H1 (cell line): ENCODE measurements at regions not wholly inside any gene's neighbourhood (a gene's known extent, or its start where the extent isn't known, plus 50 kb on each side); places are given as distances from the start of the nearest gene placed in this dataset.

Experiments used
- CTCF ChIA-PET: fragments of 300-600 bp; sonication (Branson Sonifier 250); formaldehyde crosslinking; loops from one replicate; lab custom pipeline; 2021; ENCODE audit not compliant: partially characterized antibody; lab: Charles Lee
- POLR2A ChIA-PET: fragments of 300-600 bp; sonication (Branson Sonifier 250); formaldehyde crosslinking; loops from one replicate; lab custom pipeline; 2021; ENCODE audit warnings: inconsistent platforms; ENCODE audit not compliant: partially characterized antibody; lab: Charles Lee
- DNase-seq, 2 experiments: peaks; one replicate each; pipeline versions ENCODE4 v3.0.0 to v3.0.0-alpha.2; 2010 to 2022; ENCODE audit warnings: low spot score in 2 of 2, low read depth in 1 of 2, mixed read lengths in 1 of 2
- FAIRE-seq: peaks from 2 replicates; lab custom pipeline; 2011; peaks lifted over from hg19 to GRCh38; lab: Jason Lieb, UNC
- H2AFZ ChIP-seq: 2 replicates; pipeline ENCODE4 v1.8.1; 2012; ENCODE audit warnings: low read length, inconsistent platforms
- H2AK5ac ChIP-seq: 2 replicates; pipeline ENCODE4 v1.6.1; 2013; ENCODE audit warnings: low read depth, low read length
- H2BK120ac ChIP-seq: replicated peaks from 2 replicates; pipeline ENCODE3; 2013; ENCODE audit warnings: low read depth, low read length, inconsistent platforms
- H2BK12ac ChIP-seq: 2 replicates; pipeline ENCODE4 v1.6.1; 2013; ENCODE audit warnings: low read depth, low read length
- H2BK15ac ChIP-seq: 2 replicates; pipeline ENCODE4 v1.6.1; 2013; ENCODE audit warnings: low read length
- H2BK20ac ChIP-seq: 2 replicates; pipeline ENCODE4 v1.6.1; 2013; ENCODE audit warnings: low read length
- H2BK5ac ChIP-seq: 2 replicates; pipeline ENCODE4 v1.6.1; 2013; ENCODE audit warnings: low read depth, low read length
- H3K14ac ChIP-seq: 2 replicates; pipeline ENCODE4 v1.6.1; 2013; ENCODE audit warnings: inconsistent platforms; ENCODE audit not compliant: insufficient read length
- H3K18ac ChIP-seq: 2 replicates; pipeline ENCODE4 v1.6.1; 2013; ENCODE audit warnings: low read length; ENCODE audit errors: extremely low read depth
- H3K23ac ChIP-seq: 2 replicates; pipeline ENCODE4 v1.6.1; 2013; ENCODE audit warnings: inconsistent platforms; ENCODE audit not compliant: insufficient read length
- H3K23me2 ChIP-seq: 2 replicates; pipeline ENCODE4 v1.6.1; 2013; ENCODE audit warnings: low read depth, low read length
- H3K27ac ChIP-seq: 2 replicates; pipeline ENCODE4 v1.6.1; 2011; ENCODE audit warnings: low read depth, low read length, inconsistent platforms
- H3K27me3 ChIP-seq, 4 experiments: replicated peaks in 1 of 4; 1 replicate in 1 of 4; 2 replicates in 3 of 4; pipeline versions ENCODE4 v1.6.1 to v1.8.1; 2011 to 2013; ENCODE audit warnings: low read length in 3 of 4, mild to moderate bottlenecking in 3 of 4, inconsistent platforms in 2 of 4, mixed read lengths in 2 of 4, moderate library complexity in 1 of 4; ENCODE audit not compliant: control insufficient read depth in 3 of 4, insufficient read depth in 3 of 4; ENCODE audit errors: extremely low read depth in 1 of 4
- H3K36me3 ChIP-seq, 4 experiments: 2 replicates each; pipeline versions ENCODE4 v1.6.1 to v1.8.1; 2011 to 2013; ENCODE audit warnings: mild to moderate bottlenecking in 4 of 4, low read length in 3 of 4, moderate library complexity in 2 of 4, control low read depth in 1 of 4, inconsistent platforms in 1 of 4; ENCODE audit not compliant: insufficient read depth in 4 of 4, control insufficient read depth in 2 of 4
- H3K4ac ChIP-seq: replicated peaks from 2 replicates; pipeline ENCODE3; 2013; ENCODE audit warnings: low read length, low read depth, mixed read lengths, inconsistent platforms; ENCODE audit not compliant: insufficient read length
- H3K4me1 ChIP-seq, 4 experiments: replicated peaks in 1 of 4; 1 replicate in 1 of 4; 2 replicates in 3 of 4; pipeline versions ENCODE4 v1.6.1 to v1.8.1; 2011 to 2013; ENCODE audit warnings: low read length in 3 of 4, inconsistent platforms in 2 of 4, mixed read lengths in 1 of 4; ENCODE audit not compliant: insufficient read depth in 4 of 4, control insufficient read depth in 3 of 4
- H3K4me2 ChIP-seq, 2 experiments: 2 replicates each; pipeline versions ENCODE4 v1.6.1 to v1.8.1; 2011 to 2013; ENCODE audit warnings: low read depth in 2 of 2, low read length in 2 of 2, control low read depth in 1 of 2, inconsistent platforms in 1 of 2, mild to moderate bottlenecking in 1 of 2; ENCODE audit not compliant: insufficient read depth in 1 of 2
- H3K4me3 ChIP-seq, 4 experiments: fragments of 200-600, 300-600 bp in 1 of 4; sonication (generic), shearing (Covaris generic), sonication (Bioruptor Twin) in 1 of 4; 2 replicates each; pipeline versions ENCODE4 v1.5.1 to v1.8.1; 2011 to 2016; ENCODE audit warnings: low read length in 4 of 4, low read depth in 3 of 4, control low read depth in 2 of 4, inconsistent platforms in 2 of 4, mild to moderate bottlenecking in 2 of 4, mixed read lengths in 1 of 4, moderate library complexity in 1 of 4; ENCODE audit not compliant: insufficient read depth in 2 of 4; ENCODE audit errors: extremely low read depth in 1 of 4
- H3K56ac ChIP-seq: replicated peaks from 2 replicates; pipeline ENCODE3; 2013; ENCODE audit warnings: low read depth, mild to moderate bottlenecking, mixed read lengths, low read length, inconsistent platforms; ENCODE audit not compliant: insufficient read length
- H3K79me1 ChIP-seq: 2 replicates; pipeline ENCODE4 v1.6.1; 2013; ENCODE audit warnings: low read depth, low read length, control low read depth
- H3K79me2 ChIP-seq, 2 experiments: 2 replicates each; pipeline versions ENCODE4 v1.6.1 to v1.8.1; 2012 to 2013; ENCODE audit warnings: low read length in 2 of 2, mild to moderate bottlenecking in 2 of 2, inconsistent platforms in 1 of 2; ENCODE audit not compliant: insufficient read depth in 2 of 2, control insufficient read depth in 1 of 2
- H3K9ac ChIP-seq, 4 experiments: replicated peaks in 1 of 4; 1 replicate in 1 of 4; 2 replicates in 3 of 4; pipeline versions ENCODE4 v1.6.1 to v1.8.1; 2011 to 2013; ENCODE audit warnings: low read depth in 3 of 4, low read length in 3 of 4, control low read depth in 2 of 4, mild to moderate bottlenecking in 2 of 4, moderate library complexity in 2 of 4, inconsistent platforms in 1 of 4; ENCODE audit errors: extremely low read depth in 1 of 4
- H3K9me3 ChIP-seq, 2 experiments: 2 replicates each; pipeline versions ENCODE4 v1.6.1 to v1.8.1; 2012 to 2013; ENCODE audit warnings: mild to moderate bottlenecking in 2 of 2, moderate library complexity in 2 of 2, control low read depth in 1 of 2, inconsistent platforms in 1 of 2, low read depth in 1 of 2, low read length in 1 of 2, mixed read lengths in 1 of 2; ENCODE audit not compliant: insufficient read depth in 2 of 2
- H4K20me1 ChIP-seq, 2 experiments: replicated peaks in 1 of 2; 2 replicates each; pipeline versions ENCODE3 to v1.8.1; 2011 to 2013; ENCODE audit warnings: inconsistent platforms in 2 of 2, low read length in 2 of 2, mild to moderate bottlenecking in 1 of 2; ENCODE audit not compliant: insufficient read depth in 2 of 2, control insufficient read depth in 1 of 2
- H4K5ac ChIP-seq: 2 replicates; pipeline ENCODE4 v1.6.1; 2013; ENCODE audit warnings: low read length, low read depth, mixed read lengths, inconsistent platforms; ENCODE audit not compliant: insufficient read length
- H4K8ac ChIP-seq: 2 replicates; pipeline ENCODE4 v1.8.0; 2013; ENCODE audit warnings: mild to moderate bottlenecking, moderate library complexity, low read length, inconsistent platforms; ENCODE audit not compliant: insufficient read depth; ENCODE audit errors: extremely low read depth
- H4K91ac ChIP-seq: replicated peaks from 2 replicates; pipeline ENCODE3; 2013; ENCODE audit warnings: low read length, mixed read lengths, inconsistent platforms; ENCODE audit not compliant: insufficient read length
- BRCA1 ChIP-seq: IDR thresholded peaks from 2 replicates; pipeline ENCODE4 v1.6.1; 2012; ENCODE audit warnings: low read depth, low read length, improper control_type of control experiment
- CHD2 ChIP-seq: IDR thresholded peaks from 2 replicates; pipeline ENCODE4 v1.6.1; 2012; ENCODE audit warnings: low read length, improper control_type of control experiment
- CREB1 ChIP-seq: IDR thresholded peaks from 2 replicates; pipeline ENCODE4 v1.6.1; 2012; ENCODE audit warnings: inconsistent platforms
- CTBP2 ChIP-seq: IDR thresholded peaks from 2 replicates; pipeline ENCODE4 v1.7.0; 2011; ENCODE audit warnings: borderline replicate concordance, mild to moderate bottlenecking, moderate library complexity, mixed read lengths, low read length; ENCODE audit not compliant: insufficient read depth, insufficient read length
- EP300 ChIP-seq, 2 experiments: IDR thresholded peaks; 1 replicate in 1 of 2; 2 replicates in 1 of 2; pipeline ENCODE4 v1.6.1; 2011 to 2012; ENCODE audit warnings: low read depth in 2 of 2, low read length in 2 of 2, mild to moderate bottlenecking in 2 of 2, borderline replicate concordance in 1 of 2, inconsistent platforms in 1 of 2, moderate library complexity in 1 of 2
- EZH2 ChIP-seq: fragments of 200-600 bp; sonication (generic); IDR thresholded peaks from 2 replicates; pipeline ENCODE4 v1.7.1; 2012; ENCODE audit warnings: low read depth, mild to moderate bottlenecking, moderate library complexity, low read length, inconsistent platforms; ENCODE audit not compliant: severe bottlenecking
- GABPA ChIP-seq: IDR thresholded peaks from 2 replicates; pipeline ENCODE4 v1.6.1; 2011; ENCODE audit warnings: mild to moderate bottlenecking, low read length, moderate library complexity, borderline replicate concordance; ENCODE audit not compliant: insufficient read depth
- KDM4A ChIP-seq: IDR thresholded peaks from one replicate; pipeline ENCODE4 v1.7.1; 2012; ENCODE audit warnings: low read depth, mild to moderate bottlenecking, moderate library complexity, low read length, inconsistent platforms; ENCODE audit not compliant: severe bottlenecking
- MAFK ChIP-seq: IDR thresholded peaks from 2 replicates; pipeline ENCODE4 v1.6.1; 2012; ENCODE audit warnings: low read depth, mild to moderate bottlenecking, improper control_type of control experiment, low read length
- NRF1 ChIP-seq: IDR thresholded peaks from 2 replicates; pipeline ENCODE4 v1.6.1; 2011; ENCODE audit warnings: mild to moderate bottlenecking, low read depth, low read length, improper control_type of control experiment
- POLR2A ChIP-seq, 2 experiments: IDR thresholded peaks; 1 replicate in 1 of 2; 2 replicates in 1 of 2; pipeline ENCODE4 v1.6.1; 2011; ENCODE audit warnings: low read depth in 2 of 2, low read length in 2 of 2, mild to moderate bottlenecking in 2 of 2; ENCODE audit errors: control extremely low read depth in 1 of 2
- POU5F1 ChIP-seq: IDR thresholded peaks from 2 replicates; pipeline ENCODE4 v1.6.1; 2011; ENCODE audit warnings: low read depth, mild to moderate bottlenecking, low read length, moderate library complexity
- RBBP5 ChIP-seq: IDR thresholded peaks from 2 replicates; pipeline ENCODE4 v1.7.1; 2012; ENCODE audit warnings: low read depth, mild to moderate bottlenecking, inconsistent platforms, low read length, moderate library complexity, borderline replicate concordance
- SIX5 ChIP-seq: IDR thresholded peaks from 2 replicates; pipeline ENCODE4 v1.6.1; 2011; ENCODE audit warnings: mild to moderate bottlenecking, low read depth, low read length
- YY1 ChIP-seq: IDR thresholded peaks from 2 replicates; pipeline ENCODE4 v1.6.1; 2011; ENCODE audit warnings: low read depth, mild to moderate bottlenecking, low read length
- TF ChIP-seq, protein P1 (sequence below): IDR thresholded peaks from 2 replicates; pipeline ENCODE4 v1.6.1; 2011; ENCODE audit warnings: low read depth, mild to moderate bottlenecking, low read length; ENCODE audit not compliant: insufficient read depth

DNA sequence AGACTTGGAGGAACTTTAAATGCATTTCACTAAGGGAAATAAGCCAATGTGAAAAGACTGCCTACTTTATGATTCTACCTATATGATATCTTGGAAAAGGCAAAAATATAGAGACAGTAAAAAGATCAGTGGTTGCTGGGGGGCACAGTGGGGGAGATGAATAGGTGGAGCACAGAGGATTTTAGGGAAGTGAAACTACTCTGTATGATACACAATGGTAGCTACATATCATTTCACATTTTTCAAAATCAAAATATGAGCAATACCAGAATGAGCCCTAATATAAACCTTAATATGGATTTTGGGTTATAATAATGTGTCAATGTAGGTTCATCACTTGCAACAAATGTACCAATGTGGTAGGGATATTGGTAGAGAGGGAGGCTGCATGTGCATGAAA lies 161.4 kb upstream of the HTR1E start:
- no peak for DNase-seq
- Histone ChIP-seq H2BK15ac (no peak overlapping the region), H4K8ac (no peak overlapping the region), H3K23ac (no peak overlapping the region), H3K56ac (no peak overlapping the region), H3K4ac (no peak overlapping the region), H3K27ac (no peak overlapping the region), H3K14ac (no peak overlapping the region), H2BK120ac (no peak overlapping the region), H3K79me1 (no peaks in the 10 kb centered on the region), H4K5ac (no peak overlapping the region), H2BK12ac (no peak overlapping the region), H4K91ac (no peak overlapping the region), H3K23me2 (no peaks in the 10 kb centered on the region; the same call in 1 of the 2 replicates), H2AFZ (no peak overlapping the region), H3K36me3 (no peaks in the 10 kb centered on the region), H2AK5ac (no peak overlapping the region), H3K4me1 (0 out of 7 replicates have a peak, but pooled peaks cover 0 to 2% (median 0%) of the 10 kb centered on the region in 4 experiments), H3K4me2 (no peak overlapping the region), H2BK20ac (no peak overlapping the region), H4K20me1 (no peaks in the 10 kb centered on the region), H3K79me2 (no peaks in the 10 kb centered on the region), H2BK5ac (no peak overlapping the region), H3K9me3 (no peaks in the 10 kb centered on the region), H3K4me3 (no peak overlapping the region), H3K18ac (no peak overlapping the region), H3K9ac (no peak overlapping the region), H3K27me3 (no peaks in the 10 kb centered on the region)
- no peak for FAIRE-seq
- no peak for TF ChIP-seq GABPA
- TF ChIP-seq CREB1 = no peak
- no peak for TF ChIP-seq MAFK
- no peak for TF ChIP-seq RBBP5
- TF ChIP-seq EP300 (IDR thresholded peaks at IDR 0.05; ENCODE audit: borderline replicate concordance in 1 of 2, low read depth in 2 of 2, low read length in 2 of 2) = no peak
- TF ChIP-seq SIX5 = no peak
- no peak for TF ChIP-seq KDM4A
- TF ChIP-seq POU5F1 = no peak
- no peak for TF ChIP-seq BRCA1
- TF ChIP-seq, protein P1, sequence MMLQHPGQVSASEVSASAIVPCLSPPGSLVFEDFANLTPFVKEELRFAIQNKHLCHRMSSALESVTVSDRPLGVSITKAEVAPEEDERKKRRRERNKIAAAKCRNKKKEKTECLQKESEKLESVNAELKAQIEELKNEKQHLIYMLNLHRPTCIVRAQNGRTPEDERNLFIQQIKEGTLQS = no peak
- no peak for TF ChIP-seq CTBP2
- TF ChIP-seq YY1 = no peak
- no peak for TF ChIP-seq POLR2A (IDR thresholded peaks at IDR 0.05; ENCODE audit: control extremely low read depth in 1 of 2, low read depth in 2 of 2, low read length in 2 of 2)
- no peak for TF ChIP-seq EZH2
- TF ChIP-seq NRF1 = no peak
- TF ChIP-seq CHD2 = no peak
- CTCF ChIA-PET = interaction anchor here (1.1 to 1.6 kb wide), 3 partner anchors 9 to 71 kb away, joined by 4 read pairs; no protein-coding TSS in a partner anchor
- POLR2A ChIA-PET = no interaction called here
